ENCODE measurements at regions not wholly inside any gene's neighbourhood (a gene's known extent, or its start where the extent isn't known, plus 50 kb on each side); places are given as distances from the start of the nearest gene placed in this dataset.
"Not testable (repeated sequence)": the region's sequence is repeated elsewhere in the genome, so short reads cannot be mapped to it uniquely, and the experiment has no call there.

DNA sequence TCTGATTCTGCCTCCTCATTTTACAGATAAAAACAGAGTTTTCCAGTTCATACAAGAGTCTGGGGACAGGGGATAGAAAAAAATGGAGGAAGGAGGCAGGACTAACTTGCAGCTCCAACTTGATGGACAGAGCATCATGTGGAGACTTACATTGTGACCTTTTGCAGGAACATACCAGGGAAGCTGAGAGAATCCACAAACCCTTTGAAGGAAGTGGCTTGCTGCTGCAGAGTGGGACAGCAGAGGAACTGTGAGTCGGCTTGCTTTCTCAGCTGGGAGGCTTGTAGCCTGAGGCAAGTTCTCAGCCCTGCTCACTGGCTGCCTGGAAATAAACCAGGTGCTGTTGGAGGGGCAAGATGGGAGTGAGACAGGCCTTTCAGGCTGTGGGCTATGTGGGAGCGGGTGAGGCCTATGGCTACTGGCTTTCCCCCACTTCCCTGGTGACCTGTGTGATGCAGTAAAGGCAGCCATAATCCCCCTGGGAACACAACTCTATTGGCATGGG is 614.4 kb downstream of the KCTD12 start:
- no CpG with 5 or more reads among the region's 2 CpGs for WGBS (ENCODE audit: extremely low coverage, insufficient read length, low lambda C conversion rate)
- Histone ChIP-seq H3K56ac (ENCODE audit: insufficient read length, low read depth, low read length) (no peak overlapping the region), H3K23ac (ENCODE audit: insufficient read length, low read depth, low read length) (no peak overlapping the region), H3K4ac (ENCODE audit: low read depth, low read length) (no peak overlapping the region), H2BK15ac (ENCODE audit: low read depth, low read length) (no peak overlapping the region), H3K27me3 (ENCODE audit: insufficient read depth, low read length) (no peaks in the 10 kb centered on the region; the same call in 1 of the 2 replicates), H3K23me2 (ENCODE audit: insufficient read length, low read depth, low read length, poor library complexity, severe bottlenecking) (no peaks in the 10 kb centered on the region), H2BK20ac (ENCODE audit: low read depth, low read length, poor library complexity, severe bottlenecking) (no peak overlapping the region), H2BK5ac (ENCODE audit: insufficient read length, low read length) (no peak overlapping the region), H2AFZ (ENCODE audit: low read length) (no peak overlapping the region), H3K14ac (ENCODE audit: insufficient read depth, low read length) (no peak overlapping the region), H2BK12ac (ENCODE audit: insufficient read length, low read depth, low read length) (no peak overlapping the region), H4K20me1 (ENCODE audit: control insufficient read depth, insufficient read depth, insufficient read length) (no peaks in the 10 kb centered on the region), H3K9ac (ENCODE audit: extremely low read depth, insufficient read length, low read length) (no peak overlapping the region), H2BK120ac (ENCODE audit: low read depth, low read length, poor library complexity, severe bottlenecking) (no peak overlapping the region), H4K5ac (ENCODE audit: insufficient read length, low read depth, low read length) (no peak overlapping the region), H3K27ac (ENCODE audit: insufficient read length, low read depth, low read length) (no peak overlapping the region), H2AK5ac (ENCODE audit: insufficient read length, low read length) (no peak overlapping the region), H3K9me3 (ENCODE audit: control insufficient read depth, low read depth, low read length) (no peaks in the 10 kb centered on the region), H3K79me2 (ENCODE audit: insufficient read depth, low read length) (no peaks in the 10 kb centered on the region), H4K8ac (replicated peaks; ENCODE audit: insufficient read length, low read depth, low read length) (no peak overlapping the region), H3K4me1 (ENCODE audit: insufficient read depth, low read length) (no peaks in the 10 kb centered on the region), H3K79me1 (ENCODE audit: insufficient read depth, low read depth, low read length, poor library complexity, severe bottlenecking) (no peaks in the 10 kb centered on the region), H4K91ac (ENCODE audit: insufficient read length, low read depth, low read length) (no peak overlapping the region), H3T11ph (ENCODE audit: low read length) (no peak overlapping the region), H3K4me2 (ENCODE audit: insufficient read depth, insufficient read length, low read length) (no peak overlapping the region), H3K18ac (ENCODE audit: insufficient read length, low read depth, low read length) (no peak overlapping the region)
- Mint-ChIP-seq H3K36me3 (ENCODE audit: insufficient read depth in 1 of 3, low read depth in 3 of 3) (peaks cover 0 to 6% (median 2%) of the 10 kb centered on the region in 3 experiments; a peak in 1 of 7 replicates), H3K27me3 (ENCODE audit: low read depth) (no peaks in the 10 kb centered on the region; the same call in 1 of the 2 replicates), H3K27ac (no peak overlapping the region), H3K4me1 (peaks cover 5% of the 10 kb centered on the region in 2 experiments; a peak in 1 of 4 replicates), H3K9me3 (peaks cover 5 to 14% of the 10 kb centered on the region in 2 experiments; a peak in 4 of 5 replicates), H3K4me3 (no peak overlapping the region)
- DNase-seq, result peak; percentile 38
- no peak for TF ChIP-seq CTCF (conservative IDR thresholded peaks at IDR 0.05)

GRCh38 chr13:76268307-76268706 is 617.9 kb downstream of the KCTD12 start:
- H3K27ac Mint-ChIP-seq; H3K14ac ChIP-seq (ENCODE audit: insufficient read depth, low read length); H3K4me1 ChIP-seq (ENCODE audit: insufficient read depth, low read length); H2BK20ac ChIP-seq (ENCODE audit: low read depth, low read length, poor library complexity, severe bottlenecking); H3K79me1 ChIP-seq (ENCODE audit: insufficient read depth, low read depth, low read length, poor library complexity, severe bottlenecking); H3K27me3 ChIP-seq (ENCODE audit: insufficient read depth, low read length); H2BK120ac ChIP-seq (ENCODE audit: low read depth, low read length, poor library complexity, severe bottlenecking); H3K4ac ChIP-seq (ENCODE audit: low read depth, low read length); H3T11ph ChIP-seq (ENCODE audit: low read length); H3K4me2 ChIP-seq (ENCODE audit: insufficient read depth, insufficient read length, low read length); H4K91ac ChIP-seq (ENCODE audit: insufficient read length, low read depth, low read length); H3K56ac ChIP-seq (ENCODE audit: insufficient read length, low read depth, low read length); H3K27ac ChIP-seq (ENCODE audit: insufficient read length, low read depth, low read length); DNase-seq; H3K4me1 Mint-ChIP-seq; H3K79me2 ChIP-seq (ENCODE audit: insufficient read depth, low read length); H3K18ac ChIP-seq (ENCODE audit: insufficient read length, low read depth, low read length); H3K4me3 Mint-ChIP-seq; H3K9ac ChIP-seq (ENCODE audit: extremely low read depth, insufficient read length, low read length); H2BK15ac ChIP-seq (ENCODE audit: low read depth, low read length); H2BK5ac ChIP-seq (ENCODE audit: insufficient read length, low read length); H3K36me3 Mint-ChIP-seq (ENCODE audit: insufficient read depth in 1 of 3, low read depth in 3 of 3); H2AFZ ChIP-seq (ENCODE audit: low read length); H2AK5ac ChIP-seq (ENCODE audit: insufficient read length, low read length); H4K5ac ChIP-seq (ENCODE audit: insufficient read length, low read depth, low read length); H4K20me1 ChIP-seq (ENCODE audit: control insufficient read depth, insufficient read depth, insufficient read length); H3K23ac ChIP-seq (ENCODE audit: insufficient read length, low read depth, low read length); H3K9me3 ChIP-seq (ENCODE audit: control insufficient read depth, low read depth, low read length); H3K23me2 ChIP-seq (ENCODE audit: insufficient read length, low read depth, low read length, poor library complexity, severe bottlenecking); H3K27me3 Mint-ChIP-seq (ENCODE audit: low read depth); H4K8ac ChIP-seq (replicated peaks; ENCODE audit: insufficient read length, low read depth, low read length); H2BK12ac ChIP-seq (ENCODE audit: insufficient read length, low read depth, low read length): not testable (repeated sequence)
- WGBS (ENCODE audit: extremely low coverage, insufficient read length, low lambda C conversion rate), result no CpG with 5 or more reads among the region's 4 CpGs
- H3K9me3 Mint-ChIP-seq, result peaks cover 5 to 14% of the 10 kb centered on the region in 2 experiments; a peak in 4 of 5 replicates
